GM21360 (cell line): ENCODE measurements at regions not wholly inside any gene's neighbourhood (a gene's known extent, or its start where the extent isn't known, plus 50 kb on each side); places are given as distances from the start of the nearest gene placed in this dataset.
"Not testable (repeated sequence)": the region's sequence is repeated elsewhere in the genome, so short reads cannot be mapped to it uniquely, and the experiment has no call there.

Experiments used
- ATAC-seq: cut with Tn5 transposase; IDR thresholded peaks from one replicate; pipeline ENCODE4 v1.9.1; 2021; ENCODE audit warnings: mild to moderate bottlenecking, moderate library complexity; ENCODE audit not compliant: unreplicated experiment

DNA sequence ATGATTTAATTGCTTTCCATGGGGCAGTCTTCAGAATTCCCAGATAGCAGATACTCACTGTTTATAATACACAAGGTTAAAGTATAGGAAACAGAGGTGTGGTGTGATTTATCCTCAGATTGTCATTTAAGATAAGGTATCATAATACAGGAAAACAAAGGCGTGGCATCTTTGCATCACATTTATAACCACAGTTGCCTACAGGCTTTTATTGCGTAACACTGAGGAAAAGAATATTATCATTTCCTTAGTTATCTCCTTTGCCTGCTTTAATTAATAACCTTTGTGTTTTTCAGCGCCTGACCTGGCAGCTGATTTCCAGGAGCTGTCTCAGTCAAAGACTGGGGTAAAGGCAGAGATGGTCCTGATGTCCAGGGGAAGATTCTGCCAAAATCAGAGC lies 68.8 kb downstream of the SSX7 start:
- no peak for ATAC-seq

GRCh38 chrX:52577464-52578173 lies 60.8 kb upstream of the XAGE1B start:
- ATAC-seq, result no peak

- no peak for ATAC-seq
Observed at GRCh38 chrX:52576946-52577345, 60.1 kb upstream of the XAGE1B start.

DNA sequence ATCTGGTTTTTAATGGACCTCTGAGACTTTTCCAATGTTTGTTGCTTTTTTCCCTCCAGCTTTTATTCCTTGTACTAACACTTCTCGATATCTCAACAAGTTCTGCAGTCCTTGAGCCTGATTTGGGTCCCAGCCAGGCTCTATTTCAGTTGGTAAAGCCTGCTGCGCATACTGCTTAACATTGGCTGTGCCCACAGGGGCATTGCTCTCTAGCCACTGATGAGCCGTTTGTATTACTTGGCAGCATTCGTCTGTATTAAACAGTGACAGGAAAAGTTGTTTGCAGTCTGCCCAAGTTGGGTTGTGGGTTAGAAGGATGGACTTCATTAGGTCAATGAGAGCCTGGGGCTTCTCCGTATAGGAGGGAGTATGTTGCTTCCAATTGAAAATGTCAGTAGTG lies 59.6 kb upstream of the XAGE1B start:
- no peak for ATAC-seq

- ATAC-seq, result peak; percentile 55
Observed at GRCh38 chrX:52574416-52575275, 57.8 kb upstream of the XAGE1B start.

DNA sequence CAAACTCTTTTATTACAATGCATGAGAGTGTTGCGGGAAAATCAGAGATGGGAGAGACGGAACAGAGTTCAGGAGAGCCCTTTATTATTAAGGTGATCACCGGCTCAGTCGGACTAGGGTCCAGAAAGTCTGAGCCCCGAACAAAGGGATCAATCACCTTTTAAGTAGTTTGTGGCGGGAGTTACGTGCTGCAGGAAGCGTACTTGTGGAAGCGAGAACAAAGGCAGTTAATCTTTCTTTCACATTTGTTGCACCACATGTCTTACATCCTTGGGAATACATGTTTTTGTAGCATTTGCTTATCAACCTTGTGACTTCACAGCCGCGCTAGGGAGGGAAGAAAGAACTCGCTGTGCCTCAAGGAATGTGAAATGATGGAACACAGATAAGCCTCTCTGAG lies 51.3 kb upstream of the XAGE1B start:
- not testable (repeated sequence) for ATAC-seq
